Transverse colon (tissue), 4 donors: ENCODE measurements at regions not wholly inside any gene's neighbourhood (a gene's known extent, or its start where the extent isn't known, plus 50 kb on each side); places are given as distances from the start of the nearest gene placed in this dataset.

ENCODE experiments used
- POLR2A ChIP-seq: fragments of 450-650 bp; IDR thresholded peaks from one replicate; pipeline ENCODE4 v1.6.1; 2016; ENCODE audit warnings: antibody characterized with exemption, mild to moderate bottlenecking, moderate library complexity
- POLR2AphosphoS5 ChIP-seq, 3 donors: sonication (generic); formaldehyde crosslinking; IDR thresholded peaks; one replicate each; pipeline ENCODE4 v1.6.1; 2016; ENCODE audit warnings: antibody characterized with exemption in 3 of 3
- TF ChIP-seq, protein P1 (sequence below), 5 experiments: fragments of 200-600 bp in 3 of 5; fragments of 450-650 bp in 2 of 5; sonication (generic) in 3 of 5; IDR thresholded peaks; 1 replicate in 2 of 5; 2 replicates in 3 of 5; pipeline ENCODE4 v1.5.1; 2016 to 2017; ENCODE audit warnings: antibody characterized with exemption in 5 of 5, inconsistent platforms in 3 of 5, mild to moderate bottlenecking in 2 of 5, moderate library complexity in 1 of 5

- TF ChIP-seq, protein P1, sequence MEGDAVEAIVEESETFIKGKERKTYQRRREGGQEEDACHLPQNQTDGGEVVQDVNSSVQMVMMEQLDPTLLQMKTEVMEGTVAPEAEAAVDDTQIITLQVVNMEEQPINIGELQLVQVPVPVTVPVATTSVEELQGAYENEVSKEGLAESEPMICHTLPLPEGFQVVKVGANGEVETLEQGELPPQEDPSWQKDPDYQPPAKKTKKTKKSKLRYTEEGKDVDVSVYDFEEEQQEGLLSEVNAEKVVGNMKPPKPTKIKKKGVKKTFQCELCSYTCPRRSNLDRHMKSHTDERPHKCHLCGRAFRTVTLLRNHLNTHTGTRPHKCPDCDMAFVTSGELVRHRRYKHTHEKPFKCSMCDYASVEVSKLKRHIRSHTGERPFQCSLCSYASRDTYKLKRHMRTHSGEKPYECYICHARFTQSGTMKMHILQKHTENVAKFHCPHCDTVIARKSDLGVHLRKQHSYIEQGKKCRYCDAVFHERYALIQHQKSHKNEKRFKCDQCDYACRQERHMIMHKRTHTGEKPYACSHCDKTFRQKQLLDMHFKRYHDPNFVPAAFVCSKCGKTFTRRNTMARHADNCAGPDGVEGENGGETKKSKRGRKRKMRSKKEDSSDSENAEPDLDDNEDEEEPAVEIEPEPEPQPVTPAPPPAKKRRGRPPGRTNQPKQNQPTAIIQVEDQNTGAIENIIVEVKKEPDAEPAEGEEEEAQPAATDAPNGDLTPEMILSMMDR (IDR thresholded peaks at IDR 0.05): no peak
- TF ChIP-seq POLR2AphosphoS5 (IDR thresholded peaks at IDR 0.05) (no peak), POLR2A (no peak)
Measured at GRCh38 chr12:24175284-24175683, 225.8 kb upstream of the SOX5 start.
